GM12878 (cell line): ENCODE measurements at regions not wholly inside any gene's neighbourhood (a gene's known extent, or its start where the extent isn't known, plus 50 kb on each side); places are given as distances from the start of the nearest gene placed in this dataset.
A peak's percentile ranks its signal among the peaks of the same experiment; 100 is the strongest.

Experiments
- ATAC-seq: fragments of 200-7000 bp; cut with Tn5 transposase; 3 replicates; pipeline ENCODE4 v1.9.1; 2020; ENCODE audit warnings: mild to moderate bottlenecking, moderate library complexity
- BruUV-seq: library from RNA; stranded (reverse); fragments of 400-500 nt; replicated peaks from 2 replicates; lab custom pipeline; 2021; lab: Mats Ljungman, UMichigan
- CTCF ChIA-PET: fragments of 300-600 bp; sonication (Branson Sonifier 250); formaldehyde crosslinking; extraction: SDS; loops from one replicate; lab custom pipeline; 2021; ENCODE audit warnings: inconsistent platforms; lab: Yijun Ruan, JAX
- POLR2A ChIA-PET: fragments of 350-600 bp; formaldehyde crosslinking; extraction: SDS; loops from one replicate; lab custom pipeline; 2021; ENCODE audit warnings: inconsistent platforms; lab: Charles Lee
- RAD21 ChIA-PET: fragments of 300-600 bp; sonication (Branson Sonifier 250); formaldehyde crosslinking; loops from one replicate; lab custom pipeline; 2023; ENCODE audit warnings: antibody characterized with exemption; ENCODE audit not compliant: unreplicated experiment; lab: Charles Lee
- SMC1A ChIA-PET: fragments of 300-600 bp; sonication (Branson Sonifier 250); formaldehyde crosslinking; loops from one replicate; lab custom pipeline; 2023; ENCODE audit not compliant: unreplicated experiment, uncharacterized antibody; lab: Charles Lee
- DNase-seq: peaks from one replicate; pipeline ENCODE4 v3.0.0-alpha.2; 2011; ENCODE audit warnings: low read depth, low spot score
- FAIRE-seq: peaks from 3 replicates; lab custom pipeline; 2011; peaks lifted over from hg19 to GRCh38; lab: Jason Lieb, UNC
- H2AFZ ChIP-seq: 2 replicates; pipeline ENCODE4 v1.6.0; 2011; ENCODE audit warnings: low read depth, low read length, control low read depth; ENCODE audit not compliant: control insufficient read depth
- H3K27ac ChIP-seq: 2 replicates; pipeline ENCODE4 v1.5.1; 2011; ENCODE audit warnings: control low read depth; ENCODE audit not compliant: control insufficient read depth, insufficient read depth
- H3K27me3 ChIP-seq, 2 experiments: replicated peaks in 1 of 2; 2 replicates each; pipeline versions ENCODE4 v1.6.0 to v1.6.1; 2011; ENCODE audit warnings: low read length in 1 of 2; ENCODE audit not compliant: control insufficient read depth in 2 of 2, insufficient read depth in 2 of 2
- H3K36me3 ChIP-seq, 2 experiments: 2 replicates each; pipeline ENCODE4 v1.5.1; 2011; ENCODE audit warnings: low read length in 1 of 2; ENCODE audit not compliant: control insufficient read depth in 2 of 2, insufficient read depth in 2 of 2
- H3K4me1 ChIP-seq: 2 replicates; pipeline ENCODE4 v1.6.1; 2011; ENCODE audit warnings: mild to moderate bottlenecking, low read length, moderate library complexity, mixed read lengths; ENCODE audit not compliant: control insufficient read depth, insufficient read depth
- H3K4me2 ChIP-seq: 2 replicates; pipeline ENCODE4 v1.6.0; 2011; ENCODE audit warnings: control low read depth; ENCODE audit not compliant: control insufficient read depth, insufficient read depth
- H3K4me3 ChIP-seq: fragments of 200-600 bp; sonication (generic); 2 replicates; pipeline ENCODE4 v1.5.1; 2016
- H3K79me2 ChIP-seq: 2 replicates; pipeline ENCODE4 v1.6.0; 2011; ENCODE audit warnings: low read length; ENCODE audit not compliant: control insufficient read depth, insufficient read depth
- H3K9ac ChIP-seq: 2 replicates; pipeline ENCODE4 v1.8.0; 2011; ENCODE audit warnings: low read length, control low read depth, mixed read lengths; ENCODE audit not compliant: control insufficient read depth, insufficient read depth
- H3K9me3 ChIP-seq: replicated peaks from 3 replicates; pipeline ENCODE4 v1.5.1; 2011; ENCODE audit warnings: mild to moderate bottlenecking, low read length; ENCODE audit not compliant: control insufficient read depth, insufficient read depth
- H4K20me1 ChIP-seq: 2 replicates; pipeline ENCODE4 v1.6.0; 2011; ENCODE audit not compliant: control insufficient read depth, insufficient read depth
- FOXM1 ChIP-seq: IDR thresholded peaks from 2 replicates; pipeline ENCODE4 v1.6.1; 2012; ENCODE audit warnings: low read depth, mild to moderate bottlenecking, inconsistent platforms, low read length, moderate library complexity
- POLR2AphosphoS5 ChIP-seq: IDR thresholded peaks from 2 replicates; pipeline ENCODE4 v1.6.1; 2011; ENCODE audit warnings: mild to moderate bottlenecking, low read length, inconsistent platforms
- TCF12 ChIP-seq: IDR thresholded peaks from 2 replicates; pipeline ENCODE4 v1.6.1; 2011; ENCODE audit warnings: low read depth, mild to moderate bottlenecking, low read length
- WGBS: methylation state at CpG from one replicate; pipeline ENCODE4 v1.1.6; 2016; ENCODE audit warnings: low lambda C conversion rate; ENCODE audit not compliant: insufficient replicate concordance, insufficient coverage; ENCODE audit errors: missing lambda C conversion rate; 5-methylcytosine and 5-hydroxymethylcytosine counted together
- in situ Hi-C: fragments of 300-500 bp; cut with MboI; formaldehyde crosslinking; loops from 9 replicates; pipeline ENCODE4 v1.14.3; 2018; ENCODE audit warnings: mixed read lengths
- intact Hi-C: fragments of 100-400 bp; cut with micrococcal nuclease; formaldehyde crosslinking; loops from one replicate; pipeline ENCODE4 v1.14.2; 2022; ENCODE audit not compliant: unreplicated experiment
- TF ChIP-seq, protein P1 (sequence below): fragments of 450-650 bp; IDR thresholded peaks from 2 replicates; pipeline ENCODE4 v1.6.1; 2017; ENCODE audit warnings: mild to moderate bottlenecking, low read depth, inconsistent platforms; ENCODE audit not compliant: poor library complexity, severe bottlenecking

DNA sequence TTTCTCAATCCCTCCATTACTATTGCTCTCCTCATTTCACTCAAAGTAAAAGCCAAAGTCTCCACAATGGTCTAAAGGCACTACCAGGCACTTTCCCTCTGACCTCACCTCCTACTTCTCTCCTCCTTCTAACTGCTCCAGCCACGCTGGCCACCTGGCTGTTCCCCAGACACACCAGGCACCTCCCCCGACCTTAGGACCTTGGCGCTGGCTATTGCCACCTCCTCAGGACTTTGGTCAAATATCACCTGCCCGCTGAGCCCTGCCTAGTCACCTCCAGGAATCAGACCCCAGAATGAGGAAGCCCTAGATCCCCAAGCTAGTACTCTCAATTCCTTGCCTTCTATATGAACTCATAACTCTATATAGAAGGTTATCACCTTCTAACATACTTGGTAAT, 66.2 kb upstream of the STEAP1B start:
- ChIA-PET RAD21 (no interaction called here), POLR2A (no interaction called here), SMC1A (no interaction called here), CTCF (interaction anchor here (7.9 kb wide), 1 partner anchor 160 kb away, joined by 194 read pairs; the partner anchor contains the start of gene IL6)
- BruUV-seq, result no TSS peak
- Histone ChIP-seq H3K27ac (no peak overlapping the region), H3K27me3 (peaks cover 0 to 1% of the 10 kb centered on the region in 2 experiments; a peak in 2 of 4 replicates)
- in situ Hi-C loops, result no loop called here
- TF ChIP-seq TCF12 (no peak), POLR2AphosphoS5 (no peak), FOXM1 (no peak)
- TF ChIP-seq, protein P1, sequence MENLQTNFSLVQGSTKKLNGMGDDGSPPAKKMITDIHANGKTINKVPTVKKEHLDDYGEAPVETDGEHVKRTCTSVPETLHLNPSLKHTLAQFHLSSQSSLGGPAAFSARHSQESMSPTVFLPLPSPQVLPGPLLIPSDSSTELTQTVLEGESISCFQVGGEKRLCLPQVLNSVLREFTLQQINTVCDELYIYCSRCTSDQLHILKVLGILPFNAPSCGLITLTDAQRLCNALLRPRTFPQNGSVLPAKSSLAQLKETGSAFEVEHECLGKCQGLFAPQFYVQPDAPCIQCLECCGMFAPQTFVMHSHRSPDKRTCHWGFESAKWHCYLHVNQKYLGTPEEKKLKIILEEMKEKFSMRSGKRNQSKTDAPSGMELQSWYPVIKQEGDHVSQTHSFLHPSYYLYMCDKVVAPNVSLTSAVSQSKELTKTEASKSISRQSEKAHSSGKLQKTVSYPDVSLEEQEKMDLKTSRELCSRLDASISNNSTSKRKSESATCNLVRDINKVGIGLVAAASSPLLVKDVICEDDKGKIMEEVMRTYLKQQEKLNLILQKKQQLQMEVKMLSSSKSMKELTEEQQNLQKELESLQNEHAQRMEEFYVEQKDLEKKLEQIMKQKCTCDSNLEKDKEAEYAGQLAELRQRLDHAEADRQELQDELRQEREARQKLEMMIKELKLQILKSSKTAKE, result no peak
- TF ChIP-seq, all 136 proteins: peak for 0
- Histone ChIP-seq H3K4me2 (peak overlapping the region; percentile 71; the same call in 1 of the 2 replicates), H3K9me3 (no peaks in the 10 kb centered on the region), H3K79me2 (no peaks in the 10 kb centered on the region), H3K9ac (no peak overlapping the region), H3K36me3 (no peaks in the 10 kb centered on the region), H2AFZ (no peak overlapping the region), H3K4me1 (peaks cover 46% of the 10 kb centered on the region), H4K20me1 (no peaks in the 10 kb centered on the region; the same call in 1 of the 2 replicates), H3K4me3 (no peak overlapping the region)
- WGBS, result 6% methylated on average over 4 of the region's 4 CpGs
- intact Hi-C loops, result no loop called here
- no peak for FAIRE-seq
- no peak for DNase-seq
- ATAC-seq, result no peak
